ENCODE measurements at regions not wholly inside any gene's neighbourhood (a gene's known extent, or its start where the extent isn't known, plus 50 kb on each side); places are given as distances from the start of the nearest gene placed in this dataset.

DNA sequence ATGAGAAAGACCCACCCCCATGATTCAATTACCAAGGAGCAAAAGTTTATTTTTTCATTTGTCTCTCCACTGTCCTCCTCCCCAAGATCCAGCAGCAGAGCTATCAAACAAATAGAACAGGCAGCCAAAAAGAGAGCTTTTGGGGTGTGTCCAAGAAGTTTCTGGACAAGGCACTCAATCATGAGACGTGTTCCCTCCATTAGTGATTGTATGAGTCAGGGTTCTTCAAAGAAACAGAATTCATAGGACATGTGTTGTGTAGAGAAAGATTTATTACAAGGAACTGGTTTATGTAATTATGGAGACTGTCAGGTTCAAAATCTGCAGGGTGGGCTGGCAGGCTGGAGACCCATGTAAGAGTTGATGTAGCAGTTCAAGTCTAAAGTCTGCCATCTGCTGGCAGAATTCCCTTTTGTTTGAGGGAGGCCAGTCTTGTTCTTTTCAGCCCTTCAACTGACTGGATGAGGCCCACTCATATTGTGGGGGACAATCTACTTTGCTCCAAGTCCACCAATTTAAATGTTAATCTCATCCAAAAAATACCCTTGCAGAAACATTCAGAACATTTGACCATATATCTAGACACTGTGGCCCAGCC lies 248.1 kb upstream of the OPRM1 start:
- peak in 2 of 3 donors; percentile 9 to 14 for DNase-seq

- peak; percentile 8 to 70 (median 45) for DNase-seq
Measured at GRCh38 chr6:153790048-153790447, 249.0 kb upstream of the OPRM1 start.

GRCh38 chr6:153787341-153787606 lies 251.8 kb upstream of the OPRM1 start:
- DNase-seq: no peak

DNA sequence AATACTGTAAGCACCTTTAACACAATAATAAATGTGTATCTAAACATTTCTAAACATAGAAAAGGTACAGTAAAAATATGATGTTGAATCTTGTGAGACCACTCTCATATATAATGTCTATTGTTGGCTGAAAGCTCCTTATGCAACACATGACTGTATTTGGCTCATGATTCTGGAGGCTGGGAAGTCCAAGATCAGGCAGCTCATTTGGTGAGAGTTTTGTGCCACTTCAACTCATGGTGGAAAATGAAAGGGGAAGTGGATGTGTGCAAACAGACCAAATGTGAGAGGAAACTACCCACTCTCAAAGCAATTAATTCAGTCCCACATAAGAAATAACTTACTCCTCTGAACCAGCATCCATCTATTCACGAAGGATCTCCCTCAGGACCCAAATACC lies 257.7 kb upstream of the OPRM1 start:
- no peak for DNase-seq

DNA sequence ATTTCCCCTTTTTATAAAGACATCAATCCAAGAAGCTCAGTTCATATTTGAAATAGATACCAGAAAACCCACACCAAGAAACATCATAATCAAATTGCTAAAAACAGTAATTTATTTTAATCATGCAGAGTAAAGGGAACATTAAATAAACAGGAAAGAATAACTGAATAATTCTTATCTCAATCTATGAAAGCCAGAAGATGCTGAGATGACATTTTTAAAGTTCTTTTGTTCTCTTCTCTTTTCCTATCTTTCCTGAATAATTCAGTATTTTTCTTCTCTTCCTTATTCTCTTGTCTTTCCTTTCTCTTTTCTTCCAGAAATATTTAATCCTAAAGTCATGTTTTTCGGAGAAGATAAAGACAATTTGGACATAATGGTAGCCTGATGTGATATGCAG lies 259.0 kb upstream of the OPRM1 start:
- DNase-seq: no peak

- DNase-seq: no peak
Measured at GRCh38 chr6:153778216-153778615, 260.8 kb upstream of the OPRM1 start.

- DNase-seq: no peak
Measured at GRCh38 chr6:153771577-153771976, 267.5 kb upstream of the OPRM1 start.

DNA sequence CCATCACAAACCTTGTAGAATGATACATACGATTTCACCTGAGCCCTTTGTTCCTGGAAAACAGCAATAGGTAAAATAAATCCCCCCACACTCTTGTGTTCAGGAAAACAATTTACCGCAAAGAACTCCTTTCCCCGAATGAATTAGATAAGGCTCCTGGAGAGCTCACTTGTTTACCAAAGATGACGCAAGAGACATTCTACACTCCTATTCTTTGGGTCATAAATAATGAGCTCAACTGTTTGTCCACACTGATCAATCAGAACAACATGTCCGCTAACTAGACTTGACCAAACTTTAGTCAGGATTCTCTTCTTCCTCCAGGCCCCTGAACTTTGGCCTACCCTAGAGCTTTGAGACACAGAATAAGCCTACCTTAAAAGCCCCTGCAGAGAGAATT lies 271.9 kb upstream of the OPRM1 start:
- no peak for DNase-seq

- no peak for DNase-seq
Measured at GRCh38 chr6:153758516-153758915, 280.5 kb upstream of the OPRM1 start.

- no peak for DNase-seq
Measured at GRCh38 chr6:153735761-153736160, 303.3 kb upstream of the OPRM1 start.

GRCh38 chr6:153729189-153729588 lies 309.9 kb upstream of the OPRM1 start:
- DNase-seq: no peak

DNA sequence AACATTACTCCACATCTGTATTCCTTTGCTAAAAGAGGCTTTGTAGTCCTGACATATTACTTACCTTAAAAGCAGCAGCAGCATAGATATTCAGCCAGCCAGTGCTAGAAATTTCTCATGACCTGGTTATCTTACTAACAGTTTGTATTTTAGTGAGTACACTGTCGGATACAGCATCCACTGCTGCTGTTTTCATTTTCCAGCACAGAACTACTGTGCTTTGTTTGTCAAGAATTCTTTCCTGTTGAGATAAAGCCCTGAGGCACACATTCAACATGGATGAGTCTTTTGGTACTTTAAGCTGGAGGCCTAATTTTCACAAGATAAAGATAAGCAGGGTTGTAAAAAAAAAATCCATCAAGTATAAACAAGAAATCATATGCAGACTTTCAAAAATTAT lies 311.2 kb upstream of the OPRM1 start:
- peak in 1 of 3 donors; percentile 7 for DNase-seq

DNA sequence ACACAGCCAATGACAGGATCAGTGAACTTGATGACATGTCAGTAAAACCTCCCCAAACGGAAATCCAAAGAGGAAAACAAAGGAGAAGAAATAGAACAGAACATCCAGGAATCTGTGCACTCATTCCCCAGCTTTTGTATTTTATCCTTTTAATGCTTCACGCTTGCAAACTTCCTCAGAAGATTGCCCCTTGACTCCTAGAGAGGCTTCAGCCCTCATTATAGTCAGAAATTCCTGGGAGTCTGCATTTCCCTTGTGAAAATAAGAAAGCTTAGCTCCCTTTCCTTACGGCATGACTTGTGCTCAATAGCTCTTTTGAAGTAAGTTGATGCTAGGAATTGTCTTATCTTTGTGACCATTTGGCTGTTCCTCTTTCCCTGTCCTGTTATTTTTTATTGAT lies 313.6 kb upstream of the OPRM1 start:
- no peak for DNase-seq

DNA sequence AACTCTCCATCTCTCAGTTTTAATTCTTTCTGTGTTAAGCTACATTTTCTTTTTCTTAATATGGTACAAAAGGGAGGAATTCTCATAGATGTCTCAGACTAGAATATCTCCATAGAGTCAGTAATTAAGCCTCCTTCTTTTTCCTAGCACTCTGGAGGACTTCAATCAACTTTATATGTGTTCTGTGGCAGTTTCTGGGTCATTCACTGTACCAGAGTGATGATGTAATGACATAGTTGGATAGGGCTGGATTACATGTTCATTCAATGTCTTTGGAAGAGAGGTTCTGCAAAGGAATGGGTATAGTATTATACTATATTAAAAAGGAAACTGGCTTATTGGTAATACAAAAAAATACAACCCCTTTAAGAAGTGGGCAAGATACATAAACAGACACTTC lies 318.3 kb upstream of the OPRM1 start:
- no peak for DNase-seq

DNA sequence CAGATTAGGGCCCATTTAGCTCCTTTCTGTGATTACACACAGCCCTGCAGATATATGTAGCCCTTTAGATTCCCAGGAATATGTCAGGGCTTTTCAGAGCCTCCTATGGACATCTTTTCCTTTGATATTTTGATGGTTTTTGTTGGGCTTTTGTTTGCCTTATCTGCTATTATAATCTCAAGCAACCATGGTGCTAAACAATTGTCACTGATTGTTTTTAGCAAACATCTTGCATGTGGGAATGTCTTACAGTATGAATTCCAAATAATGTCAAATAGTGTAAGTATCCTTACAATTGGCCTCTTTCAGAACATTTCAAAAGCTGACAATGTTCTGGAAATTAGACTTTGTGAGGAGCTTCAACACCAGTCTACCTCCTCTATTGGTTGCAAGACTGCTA lies 333.6 kb upstream of the OPRM1 start:
- DNase-seq: no peak

DNA sequence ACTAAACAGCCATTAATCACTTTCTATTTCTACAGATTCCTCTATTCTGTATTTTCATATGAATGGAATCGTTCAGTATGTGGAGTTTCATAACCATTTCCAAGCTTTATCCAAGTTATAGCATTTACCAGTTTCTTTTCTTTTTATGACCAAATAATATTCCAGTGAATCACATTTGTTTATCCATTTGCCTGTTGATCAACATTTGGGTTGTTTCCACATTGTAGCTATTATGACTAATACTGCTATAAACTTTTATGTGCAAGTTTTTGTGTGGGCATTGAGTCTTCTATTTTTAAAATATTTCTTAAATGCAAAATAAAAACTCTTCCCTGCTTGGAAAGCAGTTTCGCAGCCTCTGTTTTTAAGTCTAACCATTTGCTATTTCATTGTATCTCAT lies 336.4 kb upstream of the OPRM1 start:
- DNase-seq: no peak

- DNase-seq: no peak
Measured at GRCh38 chr6:153698637-153699036, 340.4 kb upstream of the OPRM1 start.

DNA sequence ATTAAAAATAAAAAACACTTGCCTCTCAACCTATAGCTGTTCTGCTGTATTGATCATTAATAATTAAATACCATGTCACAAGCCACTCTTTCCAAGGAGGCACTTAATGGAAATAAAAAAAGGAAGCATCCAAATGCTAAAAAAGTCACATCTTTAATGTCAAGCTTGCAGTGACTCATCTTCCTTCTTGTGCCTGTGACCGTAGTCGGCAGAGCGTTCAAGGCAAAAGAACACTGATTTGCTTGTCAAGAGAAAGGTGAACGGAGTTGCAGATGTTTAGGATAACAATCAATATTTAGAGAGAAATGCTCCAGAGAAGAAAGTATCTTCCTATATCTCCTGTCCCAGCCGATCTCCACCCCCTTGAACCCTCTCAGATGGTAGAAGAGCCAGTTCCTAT lies 341.0 kb upstream of the OPRM1 start:
- no peak for DNase-seq

GRCh38 chr6:153677522-153677921 lies 361.5 kb upstream of the OPRM1 start:
- no peak for DNase-seq

GRCh38 chr6:153673750-153674149 lies 365.3 kb upstream of the OPRM1 start:
- DNase-seq: no peak

DNA sequence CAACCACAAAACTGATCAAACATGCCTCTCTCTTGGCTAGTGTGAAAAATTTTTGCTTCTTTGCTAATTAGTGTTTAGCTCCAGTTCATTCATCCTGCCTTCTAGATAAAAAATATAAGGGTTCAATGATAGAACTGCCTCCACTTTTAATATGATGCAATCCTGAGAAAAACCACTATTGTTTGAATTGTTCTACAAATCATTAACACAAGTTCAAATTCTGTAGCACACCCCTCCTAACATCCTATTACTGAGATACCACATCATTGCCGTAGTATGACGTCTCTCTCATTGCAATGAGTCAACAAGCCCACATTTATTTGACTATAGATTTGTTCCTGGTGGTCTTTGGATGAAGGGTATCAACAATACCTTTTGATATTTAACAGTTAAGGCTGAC lies 365.8 kb upstream of the OPRM1 start:
- no peak for DNase-seq

DNA sequence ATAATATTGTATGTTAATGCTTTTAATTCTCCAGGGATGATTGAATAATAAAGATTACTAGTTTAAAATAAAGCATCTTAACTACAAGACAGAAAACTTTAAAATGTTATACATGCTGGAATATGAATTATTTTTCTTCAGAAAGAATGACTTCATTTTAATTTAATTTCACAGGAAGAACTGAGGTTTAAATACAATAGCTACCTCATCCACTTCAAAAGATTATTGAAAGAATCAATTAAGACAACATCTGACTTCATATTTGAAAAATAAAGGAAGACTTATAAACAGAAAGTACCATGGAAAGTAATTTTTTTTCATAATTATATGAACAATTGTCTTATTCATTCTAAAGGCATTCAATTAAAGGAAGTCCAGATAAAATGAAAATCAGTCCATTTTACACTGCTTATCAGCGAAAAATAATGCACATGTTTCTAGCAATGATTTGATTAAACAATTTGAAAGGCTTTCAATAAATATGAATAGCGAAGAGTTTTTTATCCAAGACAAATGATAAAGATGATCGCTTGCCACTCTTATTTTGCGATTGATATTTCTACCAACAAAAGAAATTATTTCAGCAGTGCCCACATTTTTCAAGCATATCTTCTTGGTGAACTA lies 368.5 kb upstream of the OPRM1 start:
- no peak for DNase-seq

GRCh38 chr6:153668758-153669157 lies 370.3 kb upstream of the OPRM1 start:
- no peak for DNase-seq

- DNase-seq: no peak
Measured at GRCh38 chr6:153662982-153663381, 376.1 kb upstream of the OPRM1 start.

- no peak for DNase-seq
Measured at GRCh38 chr6:153645326-153645725, 393.7 kb upstream of the OPRM1 start.

Data from muscle of back (tissue), 3 donors.